Retinal pigment epithelial cell (primary cell): ENCODE measurements at regions not wholly inside any gene's neighbourhood (a gene's known extent, or its start where the extent isn't known, plus 50 kb on each side); places are given as distances from the start of the nearest gene placed in this dataset.

Experiments used
- DNase-seq: peaks from one replicate; pipeline ENCODE4 v3.0.0-alpha.2; 2010; ENCODE audit warnings: low read depth
- H3K4me3 ChIP-seq: 2 replicates; pipeline ENCODE4 v1.5.1; 2011; ENCODE audit warnings: mild to moderate bottlenecking, low read length, control low read depth, moderate library complexity
- TF ChIP-seq, protein P1 (sequence below): conservative IDR thresholded peaks from 2 replicates; pipeline ENCODE4 v1.5.1; 2011; ENCODE audit warnings: low read depth, low read length, control low read depth, inconsistent platforms

DNA sequence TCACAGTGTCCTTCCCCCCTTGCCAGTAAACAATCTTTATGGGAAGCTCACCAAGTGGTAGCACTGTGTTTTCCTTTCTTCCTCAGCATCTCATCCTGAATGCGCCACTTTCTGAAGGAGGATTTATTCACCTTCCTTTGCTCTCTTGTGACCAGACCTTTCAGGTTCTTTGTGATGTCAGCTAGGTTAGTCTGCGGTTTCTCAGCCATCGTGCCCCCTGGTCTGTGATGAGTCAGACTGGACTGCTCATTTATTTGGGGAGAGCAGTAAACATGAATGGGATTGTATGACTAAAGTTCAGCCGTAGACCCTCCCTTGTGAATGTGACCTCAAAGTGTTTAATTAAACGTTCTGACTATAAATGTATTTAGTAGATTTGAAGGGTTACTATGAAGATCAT lies 235.1 kb upstream of the CELF2 start:
- TF ChIP-seq, protein P1, sequence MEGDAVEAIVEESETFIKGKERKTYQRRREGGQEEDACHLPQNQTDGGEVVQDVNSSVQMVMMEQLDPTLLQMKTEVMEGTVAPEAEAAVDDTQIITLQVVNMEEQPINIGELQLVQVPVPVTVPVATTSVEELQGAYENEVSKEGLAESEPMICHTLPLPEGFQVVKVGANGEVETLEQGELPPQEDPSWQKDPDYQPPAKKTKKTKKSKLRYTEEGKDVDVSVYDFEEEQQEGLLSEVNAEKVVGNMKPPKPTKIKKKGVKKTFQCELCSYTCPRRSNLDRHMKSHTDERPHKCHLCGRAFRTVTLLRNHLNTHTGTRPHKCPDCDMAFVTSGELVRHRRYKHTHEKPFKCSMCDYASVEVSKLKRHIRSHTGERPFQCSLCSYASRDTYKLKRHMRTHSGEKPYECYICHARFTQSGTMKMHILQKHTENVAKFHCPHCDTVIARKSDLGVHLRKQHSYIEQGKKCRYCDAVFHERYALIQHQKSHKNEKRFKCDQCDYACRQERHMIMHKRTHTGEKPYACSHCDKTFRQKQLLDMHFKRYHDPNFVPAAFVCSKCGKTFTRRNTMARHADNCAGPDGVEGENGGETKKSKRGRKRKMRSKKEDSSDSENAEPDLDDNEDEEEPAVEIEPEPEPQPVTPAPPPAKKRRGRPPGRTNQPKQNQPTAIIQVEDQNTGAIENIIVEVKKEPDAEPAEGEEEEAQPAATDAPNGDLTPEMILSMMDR, result no peak
- H3K4me3 ChIP-seq, result no peak overlapping the region
- peak; percentile 72 for DNase-seq

DNA sequence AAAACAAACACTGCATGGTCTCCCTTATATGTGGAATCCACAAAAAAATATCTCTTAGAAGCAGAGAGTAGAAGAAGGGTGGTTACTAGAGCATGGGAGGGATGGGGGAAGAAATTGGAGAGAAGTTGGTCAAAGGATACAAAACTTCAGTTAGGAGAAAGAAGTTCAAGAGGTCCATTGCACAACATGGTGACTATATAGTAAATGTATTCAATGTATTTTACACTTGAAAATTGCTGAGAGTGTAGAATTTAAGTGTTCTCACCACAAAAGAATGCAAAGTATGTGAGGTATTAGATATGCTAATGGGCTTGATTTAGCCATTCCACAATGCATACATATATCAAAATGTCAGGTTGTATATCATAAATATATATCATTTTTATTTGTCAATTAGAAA lies 232.0 kb upstream of the CELF2 start:
- DNase-seq, result peak; percentile 48
- no peak overlapping the region for H3K4me3 ChIP-seq
- TF ChIP-seq, protein P1, result no peak

DNA sequence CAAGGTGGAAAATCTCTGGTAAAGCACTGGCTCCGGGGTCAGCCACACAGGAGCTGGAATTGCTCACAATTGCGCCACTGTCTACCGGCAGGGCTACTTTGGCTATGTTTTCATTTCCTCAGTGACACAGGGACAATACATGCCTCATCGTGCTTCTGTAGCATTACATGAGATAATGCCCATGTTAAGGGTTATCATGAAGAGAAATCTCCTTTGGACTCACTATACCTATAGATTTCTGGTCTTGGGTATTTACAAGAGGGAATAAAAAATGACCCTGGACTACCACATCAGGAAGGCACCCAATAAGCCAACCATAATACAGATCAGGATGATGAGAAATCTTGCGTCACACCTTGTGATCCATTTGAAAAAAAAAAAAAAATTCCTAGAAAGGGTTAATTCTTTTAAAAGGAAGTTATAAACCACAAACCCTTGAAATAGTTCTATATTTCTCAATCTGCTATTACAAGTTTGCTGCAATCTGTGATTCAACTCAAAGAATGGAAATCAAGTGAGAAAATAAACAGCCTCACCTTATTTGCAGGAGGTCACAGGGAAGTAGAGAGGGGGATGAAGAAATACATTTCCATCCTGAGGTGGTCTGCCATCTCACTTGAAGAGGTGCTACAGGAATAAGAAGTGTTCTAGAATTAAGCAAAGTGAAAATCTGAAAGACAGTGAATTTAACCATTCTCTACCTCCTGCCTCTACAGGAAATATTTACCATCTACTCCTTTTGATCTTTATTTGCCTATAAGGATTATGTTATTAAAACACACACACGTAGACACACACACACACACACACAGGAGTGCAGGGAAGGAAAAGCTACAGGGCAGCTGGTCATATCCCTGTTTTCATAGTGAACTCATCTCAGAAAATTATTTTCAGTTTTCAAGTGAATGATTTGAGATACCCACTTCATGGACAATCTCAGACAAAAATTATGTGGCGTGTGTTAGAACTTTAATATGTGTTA lies 231.3 kb upstream of the CELF2 start:
- DNase-seq, result peak; percentile 33
- no peak overlapping the region for H3K4me3 ChIP-seq
- TF ChIP-seq, protein P1, result no peak

DNA sequence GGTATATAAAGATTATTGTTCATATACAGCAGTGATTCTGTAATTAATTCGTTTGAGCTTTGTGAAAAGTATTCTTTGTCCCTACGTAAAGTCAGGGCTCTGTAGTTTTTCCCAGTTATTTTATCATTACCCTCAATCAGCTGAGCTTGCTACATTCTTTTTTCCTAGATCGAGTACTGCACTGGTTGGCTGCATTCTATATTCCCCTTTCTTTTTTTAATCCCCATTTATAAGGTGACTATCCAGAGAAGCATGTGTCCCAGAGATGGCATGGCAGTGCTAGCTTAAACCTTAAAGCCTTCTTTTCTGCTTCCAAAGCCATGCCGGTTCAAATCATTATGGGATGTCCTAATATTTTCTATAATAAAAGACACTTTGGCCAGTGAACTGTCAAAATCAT lies 230.1 kb upstream of the CELF2 start:
- TF ChIP-seq, protein P1, result no peak
- H3K4me3 ChIP-seq, result no peak overlapping the region
- DNase-seq, result peak; percentile 64

DNA sequence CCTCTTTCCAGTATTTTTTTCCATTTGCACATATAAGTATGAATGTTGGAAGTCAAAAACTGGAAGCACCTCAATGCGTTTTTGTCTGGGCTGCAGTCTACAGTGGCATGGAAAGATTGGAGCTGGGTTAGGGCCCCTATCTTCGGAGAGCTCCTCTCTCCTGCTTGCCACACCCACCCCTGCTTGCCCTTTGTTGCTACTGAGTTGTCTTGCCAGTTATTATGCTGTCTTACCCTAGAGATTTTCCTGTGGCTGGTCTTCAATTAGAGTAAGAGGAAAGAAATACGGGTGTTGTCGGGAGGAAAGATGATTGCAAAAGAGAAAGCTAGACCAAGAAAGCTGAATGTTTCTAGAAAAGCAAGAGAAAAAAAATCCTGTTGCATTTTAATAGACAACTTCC lies 228.9 kb upstream of the CELF2 start:
- no peak overlapping the region for H3K4me3 ChIP-seq
- DNase-seq, result no peak
- TF ChIP-seq, protein P1, result no peak

DNA sequence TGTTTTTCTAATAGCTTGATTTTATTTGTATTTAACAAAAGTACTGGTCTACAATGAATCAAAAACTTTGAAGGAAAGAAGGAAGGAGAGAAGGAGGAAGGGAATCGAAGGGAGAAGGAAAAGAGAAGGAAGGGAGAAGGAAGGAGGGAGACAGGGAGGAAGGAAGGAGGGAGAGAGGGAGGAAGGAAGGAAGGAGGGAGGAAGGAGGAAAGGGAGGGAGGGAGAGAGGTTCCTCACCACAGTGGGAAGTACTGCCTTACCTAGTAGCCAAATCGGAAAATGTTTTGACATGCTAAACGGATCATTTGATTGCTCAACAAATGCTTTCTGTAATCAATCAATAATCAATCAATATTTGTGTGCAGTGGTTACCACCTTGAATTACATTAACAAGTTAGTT lies 225.8 kb upstream of the CELF2 start:
- TF ChIP-seq, protein P1, result no peak
- no peak for DNase-seq
- no peak overlapping the region for H3K4me3 ChIP-seq

DNA sequence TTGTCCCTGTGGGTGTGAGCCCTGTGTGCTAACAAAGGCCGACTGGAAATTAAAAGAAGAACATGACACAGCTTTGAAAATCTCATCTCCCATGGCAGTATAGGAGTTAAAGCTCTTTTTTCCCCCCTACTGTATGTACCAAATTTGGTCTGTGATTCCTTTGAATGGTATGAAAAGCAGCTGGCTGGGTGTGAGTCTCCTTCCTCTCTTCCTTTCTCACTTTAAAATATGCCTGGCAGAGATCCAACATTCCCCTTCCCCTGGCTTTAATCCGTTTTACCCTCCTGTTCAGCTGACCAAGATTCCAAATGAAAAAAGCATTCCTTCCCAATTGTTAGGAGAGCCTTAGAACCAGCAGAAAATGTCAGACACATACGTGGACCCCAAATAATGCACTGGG lies 225.0 kb upstream of the CELF2 start:
- peak; percentile 95 for DNase-seq
- peak overlapping the region; percentile 21 for H3K4me3 ChIP-seq
- TF ChIP-seq, protein P1, result no peak
